ENCODE measurements at regions not wholly inside any gene's neighbourhood (a gene's known extent, or its start where the extent isn't known, plus 50 kb on each side); places are given as distances from the start of the nearest gene placed in this dataset.

- TF ChIP-seq CTCF (conservative IDR thresholded peaks at IDR 0.05; ENCODE audit: low read length) (no peak), EZH2phosphoT487 (IDR thresholded peaks at IDR 0.05; ENCODE audit: borderline replicate concordance) (no peak)
Measured at GRCh38 chr1:209446356-209446755, 137.2 kb upstream of the CAMK1G start.

All from Loucy (cell line).